Naive thymus-derived CD8-positive, alpha-beta T cell (primary cell): ENCODE measurements at regions not wholly inside any gene's neighbourhood (a gene's known extent, or its start where the extent isn't known, plus 50 kb on each side); places are given as distances from the start of the nearest gene placed in this dataset.

Experiments used
- ATAC-seq, 2 donors: fragments of 150-1000 bp; cut with Tn5 transposase in 1 of 2; sonication (Bioruptor Pico), chemical (Tn5 transposase) in 1 of 2; 1 replicate in 1 of 2; 2 replicates in 1 of 2; pipeline ENCODE4 v1.10.0; 2021; ENCODE audit warnings: mild to moderate bottlenecking in 2 of 2, moderate library complexity in 2 of 2
- POLR2A ChIA-PET: fragments of 350-600 bp; sonication (Branson Sonifier 250); formaldehyde crosslinking; loops from one replicate; lab custom pipeline; 2021; ENCODE audit warnings: antibody characterized with exemption; lab: Charles Lee
- DNase-seq, 10 donors: peaks; one replicate each; pipeline versions ENCODE4 v3.0.0 to v3.0.0-alpha.2; 2020 to 2022
- H3K27ac Mint-ChIP-seq, 10 donors: one replicate each; pipeline ENCODE4 v1.8.0; 2020 to 2022; ENCODE audit warnings: mild to moderate bottlenecking in 10 of 10, mixed read lengths in 10 of 10, moderate library complexity in 4 of 10, inconsistent platforms in 1 of 10
- H3K27me3 Mint-ChIP-seq, 5 donors: one replicate each; pipeline ENCODE4 v1.8.0; 2021 to 2022; ENCODE audit warnings: mixed read lengths in 5 of 5
- H3K36me3 Mint-ChIP-seq, 3 donors: one replicate each; pipeline ENCODE4 v1.8.0; 2020 to 2022; ENCODE audit warnings: mixed read lengths in 3 of 3, mild to moderate bottlenecking in 2 of 3, inconsistent platforms in 1 of 3
- H3K4me1 Mint-ChIP-seq, 4 donors: one replicate each; pipeline ENCODE4 v1.8.0; 2021 to 2022; ENCODE audit warnings: mixed read lengths in 4 of 4
- H3K4me3 Mint-ChIP-seq, 10 donors: one replicate each; pipeline ENCODE4 v1.8.0; 2020 to 2022; ENCODE audit warnings: mild to moderate bottlenecking in 10 of 10, mixed read lengths in 10 of 10, moderate library complexity in 6 of 10, inconsistent platforms in 1 of 10
- H3K9me3 Mint-ChIP-seq, 9 donors: one replicate each; pipeline ENCODE4 v1.8.0; 2020 to 2022; ENCODE audit warnings: mixed read lengths in 9 of 9, mild to moderate bottlenecking in 3 of 9, inconsistent platforms in 1 of 9, moderate library complexity in 1 of 9

- Mint-ChIP-seq H3K27ac (peak overlapping the region in 1 of 10 donors; percentile 41), H3K4me1 (peaks cover 0 to 2% (median under 1%) of the 10 kb centered on the region in 4 donors), H3K9me3 (peaks cover 0 to 8% (median 1%) of the 10 kb centered on the region in 9 donors), H3K4me3 (no peak overlapping the region), H3K36me3 (peaks cover 12 to 27% (median 22%) of the 10 kb centered on the region in 3 donors), H3K27me3 (no peaks in the 10 kb centered on the region)
- ATAC-seq (no peak), DNase-seq (no peak)
- POLR2A ChIA-PET, result no interaction called here
These were observed 217.6 kb downstream of the LTN1 start for GRCh38 chr21:28775071-28775470.

GRCh38 chr21:28773036-28773435 lies 219.6 kb downstream of the LTN1 start:
- no peaks in the 10 kb centered on the region for H3K27me3 Mint-ChIP-seq
- peaks cover 0 to 6% (median under 1%) of the 10 kb centered on the region in 9 donors for H3K9me3 Mint-ChIP-seq
- peaks cover 12 to 34% (median 19%) of the 10 kb centered on the region in 3 donors for H3K36me3 Mint-ChIP-seq
- DNase-seq (no peak), ATAC-seq (no peak)
- peaks cover 0 to 2% (median under 1%) of the 10 kb centered on the region in 4 donors for H3K4me1 Mint-ChIP-seq
- POLR2A ChIA-PET, result no interaction called here
- no peak overlapping the region for H3K4me3 Mint-ChIP-seq
- no peak overlapping the region for H3K27ac Mint-ChIP-seq

DNA sequence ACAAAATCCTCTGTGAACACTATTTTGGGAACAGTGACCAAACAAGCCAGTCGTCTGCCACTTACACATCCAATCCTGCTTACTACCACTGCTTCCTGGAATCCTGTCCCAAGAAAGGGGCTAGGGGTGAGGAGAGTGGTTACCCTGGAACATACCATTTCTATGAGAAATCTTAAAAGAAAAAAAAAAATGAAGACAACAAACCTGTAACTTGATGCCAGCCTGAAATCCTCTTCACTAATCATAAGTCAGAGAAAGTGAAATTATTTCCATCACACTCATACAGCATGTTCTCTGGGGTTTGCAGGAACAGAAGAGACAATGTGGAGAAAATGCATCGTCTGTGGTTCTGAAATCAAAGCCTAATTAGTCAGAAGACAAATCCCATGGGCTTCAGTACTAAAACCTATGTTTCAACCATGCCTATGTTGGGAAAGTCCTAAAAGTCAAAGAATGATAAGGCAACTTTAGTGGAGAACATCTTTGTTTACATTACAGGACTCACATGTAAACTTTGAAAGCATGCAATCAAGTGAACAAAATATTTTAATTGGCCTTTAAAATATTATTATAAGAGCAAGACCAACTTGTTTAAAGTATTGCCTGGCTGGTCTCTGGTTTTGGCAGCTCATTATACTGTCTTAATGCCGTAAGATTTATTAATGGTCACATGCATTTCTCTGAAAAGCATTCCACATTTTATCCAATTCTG lies 220.7 kb downstream of the LTN1 start:
- Mint-ChIP-seq H3K4me1 (peaks cover 0 to 2% (median under 1%) of the 10 kb centered on the region in 4 donors), H3K36me3 (peaks cover 12 to 44% (median 23%) of the 10 kb centered on the region in 3 donors), H3K9me3 (peaks cover 0 to 12% (median 5%) of the 10 kb centered on the region in 9 donors), H3K27me3 (no peaks in the 10 kb centered on the region), H3K27ac (no peak overlapping the region), H3K4me3 (no peak overlapping the region)
- ATAC-seq (no peak), DNase-seq (no peak)
- POLR2A ChIA-PET, result no interaction called here

DNA sequence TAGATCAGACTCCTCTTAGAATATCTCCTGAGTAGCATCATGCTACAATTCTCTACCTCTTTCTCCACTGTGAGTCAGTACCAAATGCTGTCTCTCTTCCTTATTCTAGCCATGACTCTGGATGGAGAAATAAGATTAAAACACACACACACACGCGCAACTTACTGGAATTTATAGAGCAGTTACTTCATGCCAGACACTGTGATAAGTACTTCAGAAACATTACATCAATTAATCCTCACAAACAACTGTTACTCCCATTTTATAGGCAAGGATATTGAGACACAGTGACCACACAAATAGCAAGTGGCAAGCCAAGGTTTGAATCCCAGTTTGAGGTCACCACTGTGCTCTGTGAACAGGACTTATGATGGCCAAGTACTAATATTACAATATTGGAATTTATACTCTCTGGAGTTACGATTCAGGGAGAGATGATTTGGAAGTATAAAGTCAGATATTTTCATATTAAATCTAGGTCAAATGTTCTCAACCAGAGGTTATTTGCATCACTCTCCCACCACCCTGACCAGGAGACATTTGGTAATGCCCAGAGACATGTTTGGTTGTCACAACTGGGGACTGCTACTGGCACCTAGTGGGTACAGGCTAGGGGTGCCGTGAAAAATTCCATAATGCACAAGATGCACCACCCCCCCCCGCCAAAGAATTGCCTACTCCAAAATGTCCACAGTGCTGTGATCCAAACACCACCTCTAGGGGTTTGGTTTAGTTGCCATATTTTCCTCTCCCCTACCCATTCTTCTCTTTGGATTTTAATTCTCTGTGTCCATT lies 221.6 kb downstream of the LTN1 start:
- no peak overlapping the region for H3K4me3 Mint-ChIP-seq
- H3K36me3 Mint-ChIP-seq, result peaks cover 12 to 52% (median 23%) of the 10 kb centered on the region in 3 donors
- POLR2A ChIA-PET, result no interaction called here
- DNase-seq, result no peak
- peaks cover 0 to 2% (median under 1%) of the 10 kb centered on the region in 4 donors for H3K4me1 Mint-ChIP-seq
- H3K9me3 Mint-ChIP-seq, result peaks cover 0 to 20% (median 8%) of the 10 kb centered on the region in 9 donors
- no peak for ATAC-seq
- no peaks in the 10 kb centered on the region for H3K27me3 Mint-ChIP-seq
- peak overlapping the region in 1 of 10 donors; percentile 35 for H3K27ac Mint-ChIP-seq

DNA sequence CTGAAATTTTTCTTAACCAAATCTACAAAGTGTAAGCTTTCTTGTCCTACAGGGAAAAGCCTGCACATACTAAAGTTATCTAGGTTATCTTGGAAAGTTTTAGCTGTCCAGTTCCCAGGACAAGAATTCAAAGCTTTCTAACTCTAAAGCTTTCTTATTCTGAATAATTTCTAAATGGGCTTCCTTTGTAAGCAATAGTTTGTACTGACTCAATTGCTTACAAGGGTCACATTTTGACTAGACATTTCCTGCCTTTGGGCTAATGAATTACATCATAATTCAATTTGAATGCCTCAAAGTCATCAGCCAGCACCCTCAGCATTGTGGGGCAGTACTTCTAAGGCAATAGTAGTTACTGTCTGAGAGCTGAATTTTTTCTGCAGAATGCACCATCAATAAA lies 223.0 kb downstream of the LTN1 start:
- peaks cover 16 to 54% (median 26%) of the 10 kb centered on the region in 3 donors for H3K36me3 Mint-ChIP-seq

DNA sequence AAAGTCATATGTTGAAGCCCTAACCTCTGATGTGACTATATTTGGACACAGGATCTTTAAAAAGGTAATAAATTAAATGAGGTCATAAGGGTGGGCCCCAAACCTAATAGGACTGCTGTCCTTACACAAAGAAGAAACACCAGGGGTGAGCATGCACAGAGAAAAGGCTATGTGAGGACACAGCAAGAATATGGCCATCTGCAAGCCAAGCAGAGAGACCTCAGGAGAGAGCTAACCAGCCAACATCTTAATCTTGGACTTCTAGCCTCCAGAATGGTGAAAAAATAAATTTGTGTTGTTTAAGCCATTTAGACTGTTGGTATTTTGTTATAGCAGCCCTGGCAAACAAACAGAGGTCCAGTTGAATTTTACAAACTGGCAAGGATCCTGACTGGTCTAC lies 223.9 kb downstream of the LTN1 start:
- H3K27me3 Mint-ChIP-seq, result no peaks in the 10 kb centered on the region
- peaks cover 20 to 54% (median 29%) of the 10 kb centered on the region in 3 donors for H3K36me3 Mint-ChIP-seq
- H3K4me3 Mint-ChIP-seq, result no peak overlapping the region
- DNase-seq, result no peak
- H3K9me3 Mint-ChIP-seq, result peaks cover 0 to 26% (median 8%) of the 10 kb centered on the region in 9 donors
- no peak overlapping the region for H3K27ac Mint-ChIP-seq
- ATAC-seq, result no peak
- H3K4me1 Mint-ChIP-seq, result no peaks in the 10 kb centered on the region
- POLR2A ChIA-PET, result no interaction called here

More for the DNA sequence above, 223.0 kb downstream of the LTN1 start:
- H3K4me1 Mint-ChIP-seq, result no peaks in the 10 kb centered on the region
- DNase-seq (no peak), ATAC-seq (no peak)
- POLR2A ChIA-PET, result no interaction called here
- H3K27me3 Mint-ChIP-seq, result no peaks in the 10 kb centered on the region
- H3K9me3 Mint-ChIP-seq, result peaks cover 0 to 26% (median 8%) of the 10 kb centered on the region in 9 donors
- no peak overlapping the region for H3K4me3 Mint-ChIP-seq
- no peak overlapping the region for H3K27ac Mint-ChIP-seq

DNA sequence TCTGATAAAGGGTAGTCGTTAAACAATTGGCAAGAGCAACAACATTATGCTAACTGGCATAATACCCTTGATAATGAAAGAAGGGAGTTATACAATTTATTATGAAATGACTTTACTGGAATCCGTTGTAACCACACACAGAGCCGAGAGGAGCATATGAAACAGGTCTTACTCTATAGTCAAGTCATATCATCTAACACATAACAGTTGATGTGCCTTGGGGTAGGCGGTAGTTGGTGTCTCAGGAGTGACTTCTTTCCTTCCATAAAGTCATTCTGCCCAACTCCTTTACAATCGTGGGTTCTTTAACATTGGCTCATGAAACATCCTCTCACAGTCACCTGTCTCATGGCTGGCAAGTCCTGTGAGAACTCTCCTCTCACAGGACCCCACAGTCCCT lies 225.2 kb downstream of the LTN1 start:
- Mint-ChIP-seq H3K9me3 (peaks cover 0 to 26% (median 8%) of the 10 kb centered on the region in 9 donors), H3K4me3 (no peak overlapping the region), H3K36me3 (peaks cover 20 to 54% (median 31%) of the 10 kb centered on the region in 3 donors), H3K27me3 (no peaks in the 10 kb centered on the region), H3K4me1 (no peaks in the 10 kb centered on the region), H3K27ac (no peak overlapping the region)
- no peak for DNase-seq
- POLR2A ChIA-PET, result no interaction called here
- ATAC-seq, result no peak

DNA sequence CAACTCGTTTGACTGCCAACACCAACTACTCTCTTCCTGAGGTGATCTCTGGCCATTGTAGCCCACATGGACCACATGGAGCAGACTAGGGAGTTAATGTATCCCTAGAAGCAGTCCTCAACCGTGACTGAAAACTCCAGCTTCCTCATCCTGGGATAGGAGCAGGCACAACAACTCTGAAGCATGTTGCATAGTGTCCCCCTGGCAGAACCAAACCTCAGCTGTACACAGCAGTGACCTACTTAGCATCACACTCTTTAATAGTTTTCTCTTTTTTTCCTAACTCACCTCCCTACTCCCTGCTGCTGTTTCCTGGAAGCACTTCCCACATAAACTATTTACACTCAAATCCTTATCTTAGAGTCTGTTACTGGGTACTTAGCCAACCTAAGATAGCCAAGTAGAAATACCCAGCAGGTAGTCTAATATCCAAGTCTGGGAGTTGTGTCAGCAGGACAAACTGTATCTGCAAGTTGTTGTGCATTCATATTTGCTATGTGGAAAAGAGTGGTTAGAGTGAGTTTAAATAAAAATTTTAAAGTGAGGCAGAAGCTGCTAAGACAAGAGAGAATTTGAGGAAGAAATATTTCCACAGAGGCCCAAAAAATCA lies 228.8 kb downstream of the LTN1 start:
- Mint-ChIP-seq H3K9me3 (peaks cover 0 to 26% (median 10%) of the 10 kb centered on the region in 9 donors), H3K4me1 (no peaks in the 10 kb centered on the region), H3K27ac (no peak overlapping the region), H3K27me3 (no peaks in the 10 kb centered on the region), H3K4me3 (no peak overlapping the region), H3K36me3 (peaks cover 10 to 52% (median 32%) of the 10 kb centered on the region in 3 donors)
- POLR2A ChIA-PET, result no interaction called here
- no peak for ATAC-seq
- no peak for DNase-seq

- Mint-ChIP-seq H3K36me3 (peaks cover 10 to 37% (median 26%) of the 10 kb centered on the region in 3 donors), H3K4me1 (no peaks in the 10 kb centered on the region)
These were observed 230.3 kb downstream of the LTN1 start for GRCh38 chr21:28762357-28762735.

DNA sequence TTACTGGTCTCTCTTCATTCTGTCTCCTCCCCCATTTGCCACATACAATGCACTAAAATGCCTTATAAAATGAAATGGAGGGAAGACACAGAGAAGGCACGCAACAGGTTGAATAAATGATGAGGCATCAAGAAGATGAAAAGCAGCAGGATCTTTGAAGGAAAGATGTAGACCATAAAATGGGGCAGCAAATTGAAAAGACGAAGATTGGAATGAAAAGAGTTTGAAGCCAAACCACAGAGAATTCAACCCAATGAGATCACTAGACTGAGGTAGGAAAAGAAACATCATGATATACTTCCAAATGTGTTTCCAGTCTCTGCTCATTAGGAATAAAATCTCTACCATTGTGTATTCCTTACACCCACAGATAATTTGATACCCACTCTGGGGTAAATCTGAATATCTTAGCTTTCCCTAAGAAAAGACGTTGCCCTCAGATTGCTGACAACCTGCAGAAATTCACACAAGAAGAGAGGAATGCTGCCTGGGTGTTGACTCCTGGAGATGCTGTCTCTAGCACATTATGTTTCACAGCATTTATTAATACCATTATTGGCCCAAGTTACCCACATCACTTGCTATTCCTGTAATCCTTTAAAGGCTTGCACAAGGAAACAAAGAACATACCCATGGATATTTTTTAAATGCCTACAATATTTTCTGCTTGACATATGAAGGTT lies 230.9 kb downstream of the LTN1 start:
- Mint-ChIP-seq H3K4me1 (no peaks in the 10 kb centered on the region), H3K36me3 (peaks cover 10 to 32% (median 22%) of the 10 kb centered on the region in 3 donors), H3K27me3 (no peaks in the 10 kb centered on the region), H3K4me3 (no peak overlapping the region), H3K27ac (no peak overlapping the region), H3K9me3 (peaks cover 0 to 15% (median 3%) of the 10 kb centered on the region in 9 donors)
- DNase-seq, result no peak
- POLR2A ChIA-PET, result no interaction called here
- ATAC-seq, result no peak

More at GRCh38 chr21:28762357-28762735, 230.3 kb downstream of the LTN1 start:
- Mint-ChIP-seq H3K27ac (no peak overlapping the region), H3K27me3 (no peaks in the 10 kb centered on the region), H3K4me3 (no peak overlapping the region), H3K9me3 (peaks cover 0 to 20% (median 6%) of the 10 kb centered on the region in 9 donors)
- no peak for DNase-seq
- no peak for ATAC-seq
- POLR2A ChIA-PET, result no interaction called here

- no peaks in the 10 kb centered on the region for H3K27me3 Mint-ChIP-seq
- POLR2A ChIA-PET, result interaction anchor here (0.5 kb wide), 1 partner anchor 124 kb away, joined by 6 read pairs; no protein-coding TSS in a partner anchor
- no peaks in the 10 kb centered on the region for H3K4me1 Mint-ChIP-seq
- ATAC-seq (no peak), DNase-seq (no peak)
- H3K4me3 Mint-ChIP-seq, result no peak overlapping the region
- H3K9me3 Mint-ChIP-seq, result peaks cover 0 to 7% (median 0%) of the 10 kb centered on the region in 9 donors
- peaks cover 4 to 14% (median 10%) of the 10 kb centered on the region in 3 donors for H3K36me3 Mint-ChIP-seq
- no peak overlapping the region for H3K27ac Mint-ChIP-seq
These were observed 233.8 kb downstream of the LTN1 start for GRCh38 chr21:28758883-28759242.
